ENCODE measurements at regions not wholly inside any gene's neighbourhood (a gene's known extent, or its start where the extent isn't known, plus 50 kb on each side); places are given as distances from the start of the nearest gene placed in this dataset.

DNA sequence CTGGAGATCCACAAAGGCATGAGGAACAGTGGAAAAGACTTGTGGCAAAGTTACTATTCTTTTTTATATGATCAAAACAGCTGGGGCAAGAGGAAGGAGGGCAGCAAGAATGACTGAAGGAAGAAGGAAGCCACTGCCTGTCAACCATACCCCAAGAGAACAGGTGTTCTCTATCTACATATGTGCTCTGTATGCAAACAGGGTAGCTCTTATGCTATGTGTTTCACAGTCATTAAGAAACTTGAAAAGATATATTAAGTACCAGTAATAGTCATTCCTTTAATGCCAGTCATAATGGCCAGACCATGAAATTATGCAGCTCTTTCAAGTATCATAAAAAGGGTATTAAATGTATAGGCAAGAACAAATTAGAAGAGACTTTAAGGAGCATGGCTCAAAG, 363.9 kb downstream of the KLHL13 start:
- DNase-seq, result no peak
- no peaks in the 10 kb centered on the region for H3K36me3 ChIP-seq
- no peaks in the 10 kb centered on the region for H3K9me3 ChIP-seq (ENCODE audit: severe bottlenecking)
- H3K4me3 ChIP-seq (ENCODE audit: low read depth, low read length), result no peak overlapping the region
- TF ChIP-seq, protein P1, sequence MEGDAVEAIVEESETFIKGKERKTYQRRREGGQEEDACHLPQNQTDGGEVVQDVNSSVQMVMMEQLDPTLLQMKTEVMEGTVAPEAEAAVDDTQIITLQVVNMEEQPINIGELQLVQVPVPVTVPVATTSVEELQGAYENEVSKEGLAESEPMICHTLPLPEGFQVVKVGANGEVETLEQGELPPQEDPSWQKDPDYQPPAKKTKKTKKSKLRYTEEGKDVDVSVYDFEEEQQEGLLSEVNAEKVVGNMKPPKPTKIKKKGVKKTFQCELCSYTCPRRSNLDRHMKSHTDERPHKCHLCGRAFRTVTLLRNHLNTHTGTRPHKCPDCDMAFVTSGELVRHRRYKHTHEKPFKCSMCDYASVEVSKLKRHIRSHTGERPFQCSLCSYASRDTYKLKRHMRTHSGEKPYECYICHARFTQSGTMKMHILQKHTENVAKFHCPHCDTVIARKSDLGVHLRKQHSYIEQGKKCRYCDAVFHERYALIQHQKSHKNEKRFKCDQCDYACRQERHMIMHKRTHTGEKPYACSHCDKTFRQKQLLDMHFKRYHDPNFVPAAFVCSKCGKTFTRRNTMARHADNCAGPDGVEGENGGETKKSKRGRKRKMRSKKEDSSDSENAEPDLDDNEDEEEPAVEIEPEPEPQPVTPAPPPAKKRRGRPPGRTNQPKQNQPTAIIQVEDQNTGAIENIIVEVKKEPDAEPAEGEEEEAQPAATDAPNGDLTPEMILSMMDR (IDR thresholded peaks at IDR 0.05; ENCODE audit: low read depth, low read length), result no peak
- peaks cover 12% of the 10 kb centered on the region for H3K27me3 ChIP-seq (ENCODE audit: insufficient read depth, low read depth, severe bottlenecking)
- H3K27ac ChIP-seq, result no peak overlapping the region

DNA sequence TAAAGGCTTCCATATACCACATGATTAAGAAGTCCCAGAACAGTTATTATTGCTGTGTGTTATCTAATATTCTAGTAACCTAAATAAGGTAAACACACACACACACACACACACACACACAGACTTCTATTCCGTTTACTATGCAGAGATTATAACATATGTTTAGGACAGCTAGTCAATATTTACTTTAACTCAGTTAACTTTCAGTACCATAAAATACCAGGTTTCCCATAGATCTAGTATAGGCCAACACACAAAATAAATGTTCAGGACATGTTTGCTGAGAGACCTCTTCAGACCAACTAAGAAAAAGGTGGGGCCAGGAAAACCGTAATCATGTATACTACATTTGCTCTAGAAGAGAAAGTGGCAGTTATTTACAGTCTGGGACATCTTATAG, 365.5 kb downstream of the KLHL13 start:
- H3K27ac ChIP-seq, result no peak overlapping the region
- TF ChIP-seq, protein P1 (IDR thresholded peaks at IDR 0.05; ENCODE audit: low read depth, low read length), result no peak
- no peak for DNase-seq
- peaks cover 15% of the 10 kb centered on the region for H3K27me3 ChIP-seq (ENCODE audit: insufficient read depth, low read depth, severe bottlenecking)
- H3K36me3 ChIP-seq, result no peaks in the 10 kb centered on the region
- no peak overlapping the region for H3K4me3 ChIP-seq (ENCODE audit: low read depth, low read length)
- no peaks in the 10 kb centered on the region for H3K9me3 ChIP-seq (ENCODE audit: severe bottlenecking)

GRCh38 chrX:117744958-117745357, 371.7 kb downstream of the KLHL13 start:
- H3K9me3 ChIP-seq (ENCODE audit: severe bottlenecking), result no peaks in the 10 kb centered on the region
- no peak for DNase-seq
- H3K27me3 ChIP-seq (ENCODE audit: insufficient read depth, low read depth, severe bottlenecking), result peaks cover 12% of the 10 kb centered on the region
- TF ChIP-seq, protein P1 (IDR thresholded peaks at IDR 0.05; ENCODE audit: low read depth, low read length), result no peak
- H3K36me3 ChIP-seq, result no peaks in the 10 kb centered on the region
- H3K27ac ChIP-seq, result no peak overlapping the region
- H3K4me3 ChIP-seq (ENCODE audit: low read depth, low read length), result no peak overlapping the region

DNA sequence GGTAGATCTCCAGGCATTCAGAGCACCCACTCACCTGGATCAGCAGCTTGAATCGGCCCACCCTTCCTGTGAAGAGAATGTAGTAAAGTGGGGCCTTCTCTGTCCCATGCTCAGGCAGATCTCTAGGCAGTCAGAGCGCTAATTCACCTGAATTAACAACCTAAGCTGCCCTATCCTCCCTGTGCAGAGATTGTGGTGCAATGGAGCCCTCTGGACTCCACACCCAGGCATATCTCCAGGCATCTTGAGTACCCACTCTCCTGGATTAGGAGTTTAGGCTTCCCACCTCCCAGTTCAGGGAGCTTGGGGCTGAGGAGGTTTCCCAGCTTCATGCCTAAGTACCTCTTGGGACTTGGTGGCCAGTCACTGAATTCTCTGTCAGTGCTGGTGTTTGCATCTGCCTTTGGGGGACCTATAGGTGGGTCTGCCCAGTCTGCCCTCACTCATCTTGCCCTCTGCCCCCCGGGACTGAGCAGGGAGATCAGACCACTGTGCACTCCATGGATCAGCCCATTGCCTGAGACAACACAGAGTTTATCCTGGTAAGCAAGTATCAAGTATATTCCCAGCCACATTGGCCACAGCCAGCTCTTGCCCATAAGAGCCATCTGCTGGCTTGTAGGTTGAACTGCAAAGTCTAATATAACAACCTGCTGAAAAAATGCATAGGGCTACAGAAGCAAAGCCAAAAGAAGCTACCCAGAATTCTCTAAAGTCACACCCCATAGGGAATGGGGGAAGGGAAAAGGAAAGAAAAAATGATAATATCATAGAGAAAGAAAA, 372.9 kb downstream of the KLHL13 start:
- Histone ChIP-seq H3K36me3 (no peaks in the 10 kb centered on the region), H3K9me3 (ENCODE audit: severe bottlenecking) (no peaks in the 10 kb centered on the region), H3K27ac (no peak overlapping the region), H3K4me3 (ENCODE audit: low read depth, low read length) (no peak overlapping the region), H3K27me3 (ENCODE audit: insufficient read depth, low read depth, severe bottlenecking) (peaks cover 13% of the 10 kb centered on the region)
- DNase-seq, result no peak
- TF ChIP-seq, protein P1 (IDR thresholded peaks at IDR 0.05; ENCODE audit: low read depth, low read length), result peak; percentile 37

DNA sequence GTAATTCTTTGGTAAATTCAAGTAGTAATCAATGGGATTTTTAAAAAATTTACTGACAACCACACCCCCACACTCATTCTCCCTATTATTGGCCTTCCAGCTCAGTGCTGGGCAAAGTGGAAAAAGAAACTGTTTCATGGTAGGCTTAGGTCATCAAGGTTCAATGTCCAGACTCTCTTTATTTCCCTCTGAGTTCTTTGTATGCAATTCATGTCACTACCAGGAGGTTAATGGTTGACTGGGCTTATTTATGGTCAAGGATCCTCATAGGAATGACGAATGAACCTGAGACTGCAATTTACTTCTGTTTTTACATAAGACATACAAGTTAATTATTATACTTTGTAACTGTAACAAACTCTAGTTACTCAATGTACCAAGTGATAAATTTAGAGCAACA, 403.2 kb downstream of the KLHL13 start:
- no peak for DNase-seq
- H3K27ac ChIP-seq, result no peak overlapping the region
- H3K9me3 ChIP-seq (ENCODE audit: severe bottlenecking), result no peaks in the 10 kb centered on the region
- H3K4me3 ChIP-seq (ENCODE audit: low read depth, low read length), result no peak overlapping the region
- H3K36me3 ChIP-seq, result no peaks in the 10 kb centered on the region
- peaks cover 18% of the 10 kb centered on the region for H3K27me3 ChIP-seq (ENCODE audit: insufficient read depth, low read depth, severe bottlenecking)
- TF ChIP-seq, protein P1 (IDR thresholded peaks at IDR 0.05; ENCODE audit: low read depth, low read length), result no peak

GRCh38 chrX:117711782-117712181, 404.8 kb downstream of the KLHL13 start:
- Histone ChIP-seq H3K9me3 (ENCODE audit: severe bottlenecking) (no peaks in the 10 kb centered on the region), H3K36me3 (no peaks in the 10 kb centered on the region), H3K4me3 (ENCODE audit: low read depth, low read length) (no peak overlapping the region), H3K27ac (no peak overlapping the region), H3K27me3 (ENCODE audit: insufficient read depth, low read depth, severe bottlenecking) (peaks cover 24% of the 10 kb centered on the region)
- TF ChIP-seq, protein P1 (IDR thresholded peaks at IDR 0.05; ENCODE audit: low read depth, low read length), result no peak
- no peak for DNase-seq

All from WERI-Rb-1 (cell line).